Bronchial epithelial cell (primary cell): ENCODE measurements at regions not wholly inside any gene's neighbourhood (a gene's known extent, or its start where the extent isn't known, plus 50 kb on each side); places are given as distances from the start of the nearest gene placed in this dataset.
A peak's percentile ranks its signal among the peaks of the same experiment; 100 is the strongest.

Experiments used
- DNase-seq: peaks from one replicate; pipeline ENCODE4 v3.0.0-alpha.2; 2010; ENCODE audit warnings: low read depth
- FAIRE-seq: peaks from 2 replicates; lab custom pipeline; 2011; peaks lifted over from hg19 to GRCh38; lab: Jason Lieb, UNC
- H3K27me3 ChIP-seq: 2 replicates; pipeline ENCODE4 v1.5.1; 2011; ENCODE audit warnings: low read length; ENCODE audit not compliant: control insufficient read depth, insufficient read depth
- H3K36me3 ChIP-seq: 2 replicates; pipeline ENCODE4 v1.5.1; 2011; ENCODE audit warnings: low read length; ENCODE audit not compliant: control insufficient read depth, insufficient read depth
- H3K4me3 ChIP-seq: 2 replicates; pipeline ENCODE4 v1.5.1; 2011; ENCODE audit warnings: mild to moderate bottlenecking, low read depth, low read length, control low read depth
- CTCF ChIP-seq: IDR thresholded peaks from 2 replicates; pipeline ENCODE4 v1.5.1; 2011; ENCODE audit warnings: mild to moderate bottlenecking, moderate library complexity, low read length, control low read depth, inconsistent platforms; ENCODE audit not compliant: insufficient read depth, severe bottlenecking

GRCh38 chr1:103194984-103195383, 86.7 kb upstream of the COL11A1 start:
- DNase-seq (no peak), FAIRE-seq (no peak)
- TF ChIP-seq CTCF, result no peak
- Histone ChIP-seq H3K36me3 (no peaks in the 10 kb centered on the region), H3K4me3 (no peak overlapping the region), H3K27me3 (no peaks in the 10 kb centered on the region)

- no peak for TF ChIP-seq CTCF
- no peak for DNase-seq
- FAIRE-seq, result no peak
- Histone ChIP-seq H3K4me3 (no peak overlapping the region), H3K27me3 (no peaks in the 10 kb centered on the region), H3K36me3 (no peaks in the 10 kb centered on the region)
These were observed 85.7 kb upstream of the COL11A1 start for GRCh38 chr1:103194060-103194459.

GRCh38 chr1:103191327-103191726, 83.0 kb upstream of the COL11A1 start:
- no peak for FAIRE-seq
- TF ChIP-seq CTCF, result no peak
- no peak for DNase-seq
- Histone ChIP-seq H3K36me3 (no peaks in the 10 kb centered on the region), H3K27me3 (no peaks in the 10 kb centered on the region), H3K4me3 (no peak overlapping the region)

- TF ChIP-seq CTCF, result no peak
- FAIRE-seq (no peak), DNase-seq (no peak)
- Histone ChIP-seq H3K36me3 (no peaks in the 10 kb centered on the region), H3K27me3 (no peaks in the 10 kb centered on the region), H3K4me3 (no peak overlapping the region)
These were observed 82.4 kb upstream of the COL11A1 start for GRCh38 chr1:103190766-103191165.

- DNase-seq (no peak), FAIRE-seq (no peak)
- Histone ChIP-seq H3K4me3 (no peak overlapping the region), H3K27me3 (no peaks in the 10 kb centered on the region), H3K36me3 (no peaks in the 10 kb centered on the region)
- no peak for TF ChIP-seq CTCF
These were observed 79.4 kb upstream of the COL11A1 start for GRCh38 chr1:103187673-103188072.

- Histone ChIP-seq H3K4me3 (no peak overlapping the region), H3K36me3 (no peaks in the 10 kb centered on the region), H3K27me3 (no peaks in the 10 kb centered on the region)
- DNase-seq (peak; percentile 62), FAIRE-seq (no peak)
- no peak for TF ChIP-seq CTCF
These were observed 72.3 kb upstream of the COL11A1 start for GRCh38 chr1:103180660-103181059.
